ENCODE measurements at regions not wholly inside any gene's neighbourhood (a gene's known extent, or its start where the extent isn't known, plus 50 kb on each side); places are given as distances from the start of the nearest gene placed in this dataset.
"Not testable (repeated sequence)": the region's sequence is repeated elsewhere in the genome, so short reads cannot be mapped to it uniquely, and the experiment has no call there.

DNA sequence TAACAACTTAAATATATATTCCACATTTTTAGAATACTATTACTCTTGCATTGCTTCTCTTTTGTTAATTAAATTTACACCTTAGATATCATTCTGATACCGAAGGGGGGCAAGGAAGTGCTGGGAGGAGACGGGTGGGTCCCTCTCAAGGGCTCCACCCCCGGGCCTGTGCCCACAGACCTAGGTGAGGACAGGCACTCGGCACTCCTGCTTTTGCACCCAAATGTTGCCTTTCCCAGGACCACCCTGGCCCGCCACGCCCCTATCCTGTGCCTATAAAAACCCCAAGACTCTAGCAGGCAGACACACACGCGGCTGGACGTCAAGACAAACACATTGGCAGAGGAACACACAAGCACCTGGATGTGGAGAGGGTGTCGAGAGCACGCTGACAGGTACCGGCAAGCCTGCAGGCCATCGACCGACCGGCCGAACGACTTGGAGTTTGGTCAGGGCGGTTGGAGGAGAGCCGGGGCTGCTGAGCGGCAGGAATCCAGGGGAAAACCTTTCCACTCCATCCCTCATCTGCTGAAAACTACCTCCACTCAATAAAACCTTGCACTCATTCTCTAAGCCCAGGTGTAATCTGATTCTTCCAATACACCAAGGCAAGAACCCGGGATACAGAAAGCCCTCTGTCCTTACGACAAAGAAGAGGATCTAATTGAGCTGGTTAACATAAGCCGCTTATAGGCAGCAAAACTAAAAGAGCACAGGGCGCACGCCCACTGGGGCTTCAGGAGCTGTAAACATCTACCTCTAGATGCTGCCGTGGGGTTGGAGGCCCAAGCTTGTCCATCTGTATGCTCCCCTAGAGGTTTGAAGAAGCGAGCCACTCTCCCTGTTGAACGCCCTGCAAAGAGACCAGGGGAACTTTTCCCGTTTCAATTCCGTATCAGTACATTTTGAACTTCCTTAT, 197.4 kb upstream of the PRSS16 start:
- no peak for DNase-seq (ENCODE audit: low read depth in 4 of 4, low spot score in 1 of 4)

GRCh38 chr6:27052082-27052730, 195.3 kb upstream of the PRSS16 start:
- DNase-seq (ENCODE audit: low read depth in 4 of 4, low spot score in 1 of 4), result not testable (repeated sequence)

DNA sequence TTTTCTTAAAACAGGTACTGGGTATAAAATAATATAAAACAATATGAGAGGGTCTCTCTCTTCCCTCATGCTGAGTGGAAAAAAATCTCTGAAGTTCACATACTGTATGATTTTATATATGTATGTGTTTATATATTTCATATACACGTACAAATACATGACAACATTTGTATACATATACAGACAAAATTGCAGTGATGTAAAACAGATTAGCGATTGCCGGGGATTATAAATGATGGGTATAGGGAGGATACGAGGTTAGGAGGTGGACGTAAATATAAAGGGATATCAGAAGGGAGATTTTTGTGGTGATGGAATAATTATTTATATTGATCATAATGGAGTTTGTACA, 194.8 kb upstream of the PRSS16 start:
- no peak for DNase-seq (ENCODE audit: low read depth in 4 of 4, low spot score in 1 of 4)

DNA sequence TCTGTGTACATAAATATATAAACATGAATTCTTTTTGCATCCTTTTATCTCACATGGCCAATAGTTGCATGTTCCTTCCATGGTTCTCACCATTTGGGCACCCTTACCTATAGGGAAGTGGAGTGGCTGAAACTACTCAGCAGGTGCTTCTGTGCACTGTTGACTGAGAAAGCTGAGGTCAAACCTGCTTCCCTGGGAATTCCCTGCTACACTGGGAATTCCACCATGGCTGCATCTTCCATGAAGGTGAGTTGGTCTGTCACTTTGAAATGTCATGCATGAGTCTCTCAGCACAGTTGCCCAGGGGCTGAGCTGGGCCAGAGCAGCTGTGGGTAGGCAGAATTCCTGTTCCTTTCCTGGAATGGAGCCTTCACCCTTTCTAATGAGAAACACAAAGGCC, 193.8 kb upstream of the PRSS16 start:
- no peak for DNase-seq (ENCODE audit: low read depth in 4 of 4, low spot score in 1 of 4)

DNA sequence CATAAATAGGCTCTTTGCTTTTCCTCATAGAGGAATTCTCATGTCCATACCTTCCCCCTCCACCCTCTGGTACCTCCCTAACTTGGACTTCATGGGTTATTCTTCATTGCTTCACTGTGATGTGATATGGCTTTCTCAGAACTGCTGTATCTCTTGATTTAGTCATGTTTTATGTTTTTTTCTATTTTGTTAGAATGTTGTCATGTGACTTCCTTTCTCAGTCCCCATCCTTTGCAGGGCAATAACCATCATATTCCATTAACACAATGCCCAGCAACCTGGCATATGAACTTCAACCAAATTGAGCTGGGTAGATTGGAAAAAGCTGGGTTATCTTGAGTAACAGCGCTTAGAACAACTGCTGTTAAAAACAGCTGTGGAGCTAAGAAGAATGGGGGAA, 190.9 kb upstream of the PRSS16 start:
- DNase-seq (ENCODE audit: low read depth in 4 of 4, low spot score in 1 of 4), result no peak

GRCh38 chr6:27059621-27060425, 187.7 kb upstream of the PRSS16 start:
- no peak for DNase-seq (ENCODE audit: low read depth in 4 of 4, low spot score in 1 of 4)

GRCh38 chr6:27061235-27061993, 186.1 kb upstream of the PRSS16 start:
- no peak for DNase-seq (ENCODE audit: low read depth in 4 of 4, low spot score in 1 of 4)

DNA sequence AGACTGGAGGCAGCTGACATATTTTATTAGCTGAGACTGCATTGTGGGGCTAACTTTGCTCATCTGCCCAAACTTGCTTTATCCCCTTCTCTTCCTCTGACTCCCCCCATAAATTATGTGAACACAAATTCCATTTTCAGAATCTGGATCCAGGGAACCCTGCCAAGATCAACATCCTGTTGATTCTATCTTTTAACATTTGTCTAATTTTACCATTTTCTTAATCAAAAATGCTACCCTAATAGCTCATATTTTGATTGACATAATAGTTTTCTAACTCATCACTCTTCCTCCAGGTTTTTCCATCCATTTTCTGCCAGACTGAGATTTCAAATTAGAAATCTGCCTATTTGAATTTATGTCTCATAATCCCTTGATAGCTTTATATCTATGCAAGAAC, 184.7 kb upstream of the PRSS16 start:
- DNase-seq (ENCODE audit: low read depth in 4 of 4, low spot score in 1 of 4), result no peak

- DNase-seq (ENCODE audit: low read depth in 4 of 4, low spot score in 1 of 4), result no peak
These were observed 182.3 kb upstream of the PRSS16 start for GRCh38 chr6:27065183-27065582.

DNA sequence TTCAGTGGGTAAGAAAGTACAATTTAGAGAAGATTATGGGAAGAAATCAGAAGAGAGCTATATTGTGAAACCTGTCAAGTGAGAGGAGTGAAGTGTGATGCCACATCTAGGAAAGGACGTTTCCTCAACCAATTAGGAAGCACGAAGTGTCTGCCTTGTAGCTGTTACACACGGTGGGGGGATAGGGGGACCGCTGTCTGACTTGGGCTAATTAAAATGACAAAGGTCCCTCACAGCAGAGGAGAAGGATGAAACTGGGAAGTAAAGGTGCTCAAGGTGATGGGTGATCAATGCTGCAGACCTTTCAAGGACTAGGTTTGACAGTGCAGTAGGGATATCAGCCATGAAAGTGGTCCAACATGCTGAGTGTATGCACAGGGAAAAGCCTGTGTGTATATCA, 181.1 kb upstream of the PRSS16 start:
- no peak for DNase-seq (ENCODE audit: low read depth in 4 of 4, low spot score in 1 of 4)

GRCh38 chr6:27066802-27067201, 180.7 kb upstream of the PRSS16 start:
- DNase-seq (ENCODE audit: low read depth in 4 of 4, low spot score in 1 of 4), result no peak

GRCh38 chr6:27073441-27073840, 174.1 kb upstream of the PRSS16 start:
- DNase-seq (ENCODE audit: low read depth in 4 of 4, low spot score in 1 of 4), result no peak

DNA sequence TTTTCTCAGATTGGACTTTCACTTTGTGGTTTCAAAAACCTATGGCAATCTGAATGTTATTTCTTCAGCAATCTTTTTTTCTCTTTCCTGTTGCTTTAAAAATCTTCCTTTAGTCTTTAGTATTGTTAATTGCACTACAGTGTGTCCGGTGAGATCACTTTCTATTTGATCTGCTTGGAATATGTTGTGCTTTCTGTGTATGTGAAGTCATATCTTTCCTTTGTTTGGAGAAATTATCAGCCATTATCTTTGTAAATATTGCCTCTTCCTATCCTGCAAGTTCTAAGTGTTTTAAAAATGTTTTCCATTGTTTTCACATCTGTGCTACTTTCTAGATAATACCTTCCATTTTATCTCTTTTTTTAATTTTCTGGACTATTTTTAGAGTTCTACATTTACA, 171.4 kb upstream of the PRSS16 start:
- no peak for DNase-seq (ENCODE audit: low read depth in 4 of 4, low spot score in 1 of 4)

DNA sequence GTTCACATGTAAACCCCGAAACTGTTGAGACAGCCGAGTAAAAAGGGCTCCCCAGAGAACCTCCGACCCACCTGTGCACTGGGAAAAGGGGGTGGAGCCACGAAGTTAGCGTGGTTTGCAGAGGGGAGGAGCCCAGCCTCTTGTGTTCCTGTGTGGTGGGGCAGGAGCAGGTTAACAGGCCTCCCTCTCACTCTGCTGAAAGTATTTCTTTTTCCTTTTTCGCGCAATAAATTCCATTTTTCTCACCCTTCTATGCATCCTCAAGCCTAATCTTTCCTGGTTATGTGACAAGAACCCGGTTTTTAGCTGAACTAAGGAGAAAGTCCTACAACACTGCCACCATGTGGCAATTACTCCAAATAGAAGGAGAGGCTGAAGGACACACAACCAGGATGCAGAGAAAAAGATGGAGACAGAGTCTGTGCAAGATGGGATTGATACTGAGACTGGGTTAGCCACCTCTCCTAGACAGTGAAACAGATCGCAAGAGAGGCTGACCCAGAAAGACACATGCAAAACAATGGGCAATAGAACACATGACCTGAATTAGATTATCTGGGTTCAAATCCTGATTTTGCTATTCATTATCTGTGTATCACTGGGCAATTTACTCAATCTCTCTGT, 168.7 kb upstream of the PRSS16 start:
- DNase-seq (ENCODE audit: low read depth in 4 of 4, low spot score in 1 of 4), result peak in 2 of 4 experiments; percentile 13 to 14

GRCh38 chr6:27081188-27081587, 166.3 kb upstream of the PRSS16 start:
- DNase-seq (ENCODE audit: low read depth in 4 of 4, low spot score in 1 of 4), result no peak

DNA sequence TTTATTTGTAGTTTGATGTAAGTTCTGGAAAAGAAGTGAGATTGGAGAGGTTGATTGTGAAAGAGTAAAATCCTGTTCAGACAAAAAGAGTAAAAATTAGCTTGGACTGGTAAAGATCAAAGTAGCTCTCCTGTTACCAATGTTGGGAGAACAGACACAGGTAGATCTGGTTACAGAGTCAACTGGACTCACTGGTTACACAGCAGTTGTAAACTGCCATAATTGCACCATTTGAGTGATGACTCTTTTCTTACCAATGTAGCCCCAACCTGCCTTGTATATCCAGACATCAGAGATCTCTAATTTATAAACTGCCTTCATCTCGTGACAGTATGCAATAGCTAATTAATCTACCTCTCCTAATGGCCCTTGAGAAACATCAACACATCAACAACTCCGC, 165.6 kb upstream of the PRSS16 start:
- DNase-seq (ENCODE audit: low read depth in 4 of 4, low spot score in 1 of 4), result no peak

DNA sequence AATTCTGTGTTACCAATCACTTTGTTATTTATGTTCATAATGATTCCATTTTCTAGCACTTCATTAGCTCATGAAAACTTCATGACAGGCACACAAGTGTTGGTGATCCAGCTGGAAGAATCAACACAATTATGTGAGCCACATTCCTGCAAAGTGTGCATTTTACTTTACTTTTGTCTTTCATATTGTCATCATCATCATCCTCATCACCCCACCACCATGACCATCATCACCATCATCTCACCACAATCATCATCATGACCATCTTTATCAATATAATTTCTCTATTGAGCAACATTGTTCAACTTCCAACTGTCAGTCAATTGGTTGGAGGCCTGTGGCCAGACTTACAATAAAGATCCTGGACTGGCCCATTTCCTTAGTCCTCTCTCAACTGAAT, 159.4 kb upstream of the PRSS16 start:
- DNase-seq (ENCODE audit: low read depth in 4 of 4, low spot score in 1 of 4), result no peak

DNA sequence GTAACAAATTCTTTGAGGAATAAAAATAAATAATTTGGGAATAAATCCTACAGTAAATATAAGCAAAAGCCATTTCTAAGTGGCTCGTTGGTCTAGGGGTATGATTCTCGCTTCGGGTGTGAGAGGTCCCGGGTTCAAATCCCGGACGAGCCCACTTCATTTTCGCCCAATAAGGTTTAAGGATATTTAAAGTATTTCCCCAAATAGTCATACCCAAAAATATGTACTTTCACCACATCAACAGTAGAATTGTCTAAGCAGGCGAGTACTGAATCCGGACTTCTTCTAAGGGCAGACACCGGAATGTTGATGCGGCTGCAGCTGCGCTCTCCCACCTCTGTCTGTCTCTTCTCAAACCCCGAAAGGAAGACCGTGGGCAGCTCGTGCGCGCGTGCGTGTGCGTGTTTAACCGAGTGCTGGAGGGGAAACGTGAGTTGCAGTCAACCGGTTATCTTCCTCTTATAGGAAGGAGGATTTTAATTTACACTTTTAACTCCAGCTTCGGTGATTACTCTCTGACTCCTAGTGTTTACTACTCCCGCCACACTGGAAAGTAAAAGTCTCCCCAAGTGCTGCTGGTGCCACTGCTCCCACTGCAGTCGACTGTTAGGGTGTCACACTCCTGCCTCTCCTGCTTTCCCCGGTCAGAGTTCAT, 155.7 kb upstream of the PRSS16 start:
- DNase-seq (ENCODE audit: low read depth in 4 of 4, low spot score in 1 of 4), result peak in 3 of 4 experiments; percentile 13 to 30 (median 28)

GRCh38 chr6:27092316-27092692, 155.2 kb upstream of the PRSS16 start:
- no peak for DNase-seq (ENCODE audit: low read depth in 4 of 4, low spot score in 1 of 4)

DNA sequence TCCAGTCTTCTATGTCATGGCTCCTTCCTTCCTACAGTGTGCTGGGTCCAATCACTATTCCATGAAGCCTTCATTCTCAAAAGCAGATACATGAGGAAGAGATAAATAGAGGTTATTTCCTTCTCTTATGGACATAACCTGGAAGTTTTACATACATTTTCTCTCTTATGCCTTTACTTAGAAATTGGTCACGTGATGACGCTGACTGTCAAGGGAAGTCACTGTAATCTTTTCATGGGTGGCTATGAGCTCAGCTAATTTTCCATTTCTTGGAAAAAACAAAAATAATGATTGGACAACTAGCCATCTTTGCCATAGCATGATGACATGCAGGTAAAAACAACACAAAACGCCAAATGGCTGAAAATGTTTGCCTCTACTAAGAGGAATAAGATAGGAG, 151.6 kb upstream of the PRSS16 start:
- DNase-seq (ENCODE audit: low read depth in 4 of 4, low spot score in 1 of 4), result no peak
